ENCODE measurements at regions not wholly inside any gene's neighbourhood (a gene's known extent, or its start where the extent isn't known, plus 50 kb on each side); places are given as distances from the start of the nearest gene placed in this dataset.

GRCh38 chr11:134802598-134802997, 390.6 kb upstream of the B3GAT1 start:
- no peak for TF ChIP-seq POLR2A (IDR thresholded peaks at IDR 0.05)
- TF ChIP-seq, protein P1, sequence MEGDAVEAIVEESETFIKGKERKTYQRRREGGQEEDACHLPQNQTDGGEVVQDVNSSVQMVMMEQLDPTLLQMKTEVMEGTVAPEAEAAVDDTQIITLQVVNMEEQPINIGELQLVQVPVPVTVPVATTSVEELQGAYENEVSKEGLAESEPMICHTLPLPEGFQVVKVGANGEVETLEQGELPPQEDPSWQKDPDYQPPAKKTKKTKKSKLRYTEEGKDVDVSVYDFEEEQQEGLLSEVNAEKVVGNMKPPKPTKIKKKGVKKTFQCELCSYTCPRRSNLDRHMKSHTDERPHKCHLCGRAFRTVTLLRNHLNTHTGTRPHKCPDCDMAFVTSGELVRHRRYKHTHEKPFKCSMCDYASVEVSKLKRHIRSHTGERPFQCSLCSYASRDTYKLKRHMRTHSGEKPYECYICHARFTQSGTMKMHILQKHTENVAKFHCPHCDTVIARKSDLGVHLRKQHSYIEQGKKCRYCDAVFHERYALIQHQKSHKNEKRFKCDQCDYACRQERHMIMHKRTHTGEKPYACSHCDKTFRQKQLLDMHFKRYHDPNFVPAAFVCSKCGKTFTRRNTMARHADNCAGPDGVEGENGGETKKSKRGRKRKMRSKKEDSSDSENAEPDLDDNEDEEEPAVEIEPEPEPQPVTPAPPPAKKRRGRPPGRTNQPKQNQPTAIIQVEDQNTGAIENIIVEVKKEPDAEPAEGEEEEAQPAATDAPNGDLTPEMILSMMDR (IDR thresholded peaks at IDR 0.05), result no peak

All from uterus (tissue), 2 donors.